Esophagus squamous epithelium (tissue), 4 donors: ENCODE measurements at regions not wholly inside any gene's neighbourhood (a gene's known extent, or its start where the extent isn't known, plus 50 kb on each side); places are given as distances from the start of the nearest gene placed in this dataset.
"Not testable (repeated sequence)": the region's sequence is repeated elsewhere in the genome, so short reads cannot be mapped to it uniquely, and the experiment has no call there.

Experiments
- POLR2A ChIP-seq, 4 donors: fragments of 450-650 bp; IDR thresholded peaks; one replicate each; pipeline ENCODE4 v1.6.1; 2017; ENCODE audit warnings: antibody characterized with exemption in 4 of 4, mild to moderate bottlenecking in 4 of 4, moderate library complexity in 3 of 4
- TF ChIP-seq, protein P1 (sequence below), 6 experiments: fragments of 450-650 bp in 4 of 6; fragments of 200-600 bp in 2 of 6; sonication (generic) in 2 of 6; IDR thresholded peaks; one replicate each; pipeline ENCODE4 v1.5.1; 2016 to 2019; ENCODE audit warnings: antibody characterized with exemption in 6 of 6, mild to moderate bottlenecking in 4 of 6, moderate library complexity in 4 of 6

DNA sequence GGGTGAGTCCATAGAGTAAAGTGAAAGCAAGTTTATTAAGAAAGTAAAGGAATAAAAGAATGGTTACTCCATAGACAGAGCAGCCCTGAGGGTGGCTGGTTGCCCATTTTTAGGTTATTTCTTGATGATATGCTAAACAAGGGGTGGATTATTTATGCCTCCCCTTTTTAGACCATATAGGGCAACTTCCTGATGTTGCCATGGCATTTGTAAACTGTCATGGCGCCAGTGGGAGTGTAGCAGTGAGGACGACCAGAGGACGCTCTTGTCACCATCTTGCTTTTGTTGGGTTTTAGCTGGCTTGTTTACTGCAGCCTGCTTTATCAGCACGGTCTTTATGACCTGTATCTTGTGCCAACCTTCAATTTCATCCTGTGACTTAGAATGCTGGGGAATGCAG is 155.4 kb upstream of the FBXO11 start:
- TF ChIP-seq, protein P1, sequence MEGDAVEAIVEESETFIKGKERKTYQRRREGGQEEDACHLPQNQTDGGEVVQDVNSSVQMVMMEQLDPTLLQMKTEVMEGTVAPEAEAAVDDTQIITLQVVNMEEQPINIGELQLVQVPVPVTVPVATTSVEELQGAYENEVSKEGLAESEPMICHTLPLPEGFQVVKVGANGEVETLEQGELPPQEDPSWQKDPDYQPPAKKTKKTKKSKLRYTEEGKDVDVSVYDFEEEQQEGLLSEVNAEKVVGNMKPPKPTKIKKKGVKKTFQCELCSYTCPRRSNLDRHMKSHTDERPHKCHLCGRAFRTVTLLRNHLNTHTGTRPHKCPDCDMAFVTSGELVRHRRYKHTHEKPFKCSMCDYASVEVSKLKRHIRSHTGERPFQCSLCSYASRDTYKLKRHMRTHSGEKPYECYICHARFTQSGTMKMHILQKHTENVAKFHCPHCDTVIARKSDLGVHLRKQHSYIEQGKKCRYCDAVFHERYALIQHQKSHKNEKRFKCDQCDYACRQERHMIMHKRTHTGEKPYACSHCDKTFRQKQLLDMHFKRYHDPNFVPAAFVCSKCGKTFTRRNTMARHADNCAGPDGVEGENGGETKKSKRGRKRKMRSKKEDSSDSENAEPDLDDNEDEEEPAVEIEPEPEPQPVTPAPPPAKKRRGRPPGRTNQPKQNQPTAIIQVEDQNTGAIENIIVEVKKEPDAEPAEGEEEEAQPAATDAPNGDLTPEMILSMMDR (IDR thresholded peaks at IDR 0.05) = not testable (repeated sequence)
- TF ChIP-seq POLR2A (IDR thresholded peaks at IDR 0.05) = not testable (repeated sequence)
